Natural killer cell (primary cell): ENCODE measurements at regions not wholly inside any gene's neighbourhood (a gene's known extent, or its start where the extent isn't known, plus 50 kb on each side); places are given as distances from the start of the nearest gene placed in this dataset.

Source experiments
- ATAC-seq, 3 donors: fragments of 150-1000 bp in 2 of 3; fragments of 200-7000 bp in 1 of 3; cut with Tn5 transposase; 1 replicate in 1 of 3; 2 replicates in 2 of 3; pipeline ENCODE4 v1.10.0; 2021; ENCODE audit warnings: mild to moderate bottlenecking in 2 of 3, moderate library complexity in 2 of 3
- DNase-seq, 2 donors: peaks; one replicate each; pipeline versions ENCODE4 v3.0.0 to v3.0.0-alpha.2; 2013 to 2021; ENCODE audit warnings: mixed read lengths in 1 of 2
- H3K27ac ChIP-seq: one replicate; pipeline ENCODE4 v1.5.1; 2013; ENCODE audit warnings: mild to moderate bottlenecking, low read length
- H3K27me3 ChIP-seq: one replicate; pipeline ENCODE4 v1.6.1; 2013; ENCODE audit warnings: low read length; ENCODE audit not compliant: control insufficient read depth, insufficient read depth
- H3K36me3 ChIP-seq: one replicate; pipeline ENCODE4 v1.6.1; 2013; ENCODE audit warnings: low read length; ENCODE audit not compliant: control insufficient read depth, insufficient read depth
- H3K4me1 ChIP-seq: one replicate; pipeline ENCODE4 v1.6.1; 2013; ENCODE audit warnings: low read length; ENCODE audit not compliant: control insufficient read depth, insufficient read depth
- H3K4me3 ChIP-seq: one replicate; pipeline ENCODE4 v1.5.1; 2013; ENCODE audit warnings: low read length
- H3K9me3 ChIP-seq: one replicate; pipeline ENCODE4 v1.6.1; 2013; ENCODE audit warnings: low read length; ENCODE audit not compliant: control insufficient read depth, insufficient read depth
- H3K27ac Mint-ChIP-seq, 2 donors: one replicate each; pipeline ENCODE4 v1.8.0; 2022; ENCODE audit warnings: mild to moderate bottlenecking in 2 of 2, mixed read lengths in 2 of 2, moderate library complexity in 1 of 2
- H3K27me3 Mint-ChIP-seq, 2 donors: one replicate each; pipeline ENCODE4 v1.8.0; 2022; ENCODE audit warnings: low read depth in 2 of 2, mixed read lengths in 2 of 2
- H3K36me3 Mint-ChIP-seq: one replicate; pipeline ENCODE4 v1.8.0; 2022; ENCODE audit warnings: mixed read lengths
- H3K4me1 Mint-ChIP-seq, 2 donors: one replicate each; pipeline ENCODE4 v1.8.0; 2022; ENCODE audit warnings: mixed read lengths in 2 of 2
- H3K4me3 Mint-ChIP-seq: one replicate; pipeline ENCODE4 v1.8.0; 2022; ENCODE audit warnings: mild to moderate bottlenecking, moderate library complexity, mixed read lengths
- H3K9me3 Mint-ChIP-seq, 2 donors: one replicate each; pipeline ENCODE4 v1.8.0; 2022; ENCODE audit warnings: mixed read lengths in 2 of 2
- WGBS: methylation state at CpG from one replicate; pipeline ENCODE4 v1.1.7; 2013; ENCODE audit warnings: missing lambda C conversion rate; ENCODE audit not compliant: insufficient coverage; 5-methylcytosine and 5-hydroxymethylcytosine counted together
- intact Hi-C: fragments of 100-400 bp; cut with micrococcal nuclease; formaldehyde crosslinking; loops from one replicate; pipeline ENCODE4 v1.14.2; 2022
- TF ChIP-seq, protein P1 (sequence below): fragments of 200-600 bp; IDR thresholded peaks from one replicate; pipeline ENCODE4 v1.8.0; 2022; ENCODE audit warnings: antibody characterized with exemption

DNA sequence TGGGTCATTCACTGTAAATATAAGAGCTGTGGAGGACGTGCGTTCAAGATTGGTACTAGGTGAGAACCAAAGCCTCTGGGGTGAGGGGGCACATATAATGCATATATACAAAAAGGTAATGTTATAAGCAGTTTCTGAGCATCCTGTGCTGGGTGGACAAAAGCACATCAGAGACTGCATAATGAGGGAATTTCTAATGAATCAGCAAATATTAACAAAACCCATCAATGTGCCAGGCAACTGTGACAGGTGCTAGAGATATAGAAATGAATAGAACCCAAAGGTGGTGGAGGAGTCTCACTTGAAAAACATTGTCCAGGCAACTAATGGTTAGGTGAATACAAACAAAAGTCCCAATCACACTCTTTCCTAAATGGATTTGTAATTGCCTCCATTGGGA lies 74.7 kb downstream of the GPR65 start:
- Histone ChIP-seq H3K9me3 (no peaks in the 10 kb centered on the region), H3K4me1 (no peaks in the 10 kb centered on the region), H3K4me3 (no peak overlapping the region), H3K27ac (no peak overlapping the region), H3K36me3 (no peaks in the 10 kb centered on the region), H3K27me3 (no peaks in the 10 kb centered on the region)
- intact Hi-C loops = no loop called here
- H3K4me1 Mint-ChIP-seq = peaks cover 0 to 4% of the 10 kb centered on the region in 2 donors
- no peaks in the 10 kb centered on the region for H3K9me3 Mint-ChIP-seq
- no peak overlapping the region for H3K27ac Mint-ChIP-seq
- ATAC-seq (no peak), DNase-seq (no peak)
- no peak overlapping the region for H3K4me3 Mint-ChIP-seq
- TF ChIP-seq, protein P1, sequence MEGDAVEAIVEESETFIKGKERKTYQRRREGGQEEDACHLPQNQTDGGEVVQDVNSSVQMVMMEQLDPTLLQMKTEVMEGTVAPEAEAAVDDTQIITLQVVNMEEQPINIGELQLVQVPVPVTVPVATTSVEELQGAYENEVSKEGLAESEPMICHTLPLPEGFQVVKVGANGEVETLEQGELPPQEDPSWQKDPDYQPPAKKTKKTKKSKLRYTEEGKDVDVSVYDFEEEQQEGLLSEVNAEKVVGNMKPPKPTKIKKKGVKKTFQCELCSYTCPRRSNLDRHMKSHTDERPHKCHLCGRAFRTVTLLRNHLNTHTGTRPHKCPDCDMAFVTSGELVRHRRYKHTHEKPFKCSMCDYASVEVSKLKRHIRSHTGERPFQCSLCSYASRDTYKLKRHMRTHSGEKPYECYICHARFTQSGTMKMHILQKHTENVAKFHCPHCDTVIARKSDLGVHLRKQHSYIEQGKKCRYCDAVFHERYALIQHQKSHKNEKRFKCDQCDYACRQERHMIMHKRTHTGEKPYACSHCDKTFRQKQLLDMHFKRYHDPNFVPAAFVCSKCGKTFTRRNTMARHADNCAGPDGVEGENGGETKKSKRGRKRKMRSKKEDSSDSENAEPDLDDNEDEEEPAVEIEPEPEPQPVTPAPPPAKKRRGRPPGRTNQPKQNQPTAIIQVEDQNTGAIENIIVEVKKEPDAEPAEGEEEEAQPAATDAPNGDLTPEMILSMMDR = no peak
- no peaks in the 10 kb centered on the region for H3K36me3 Mint-ChIP-seq
- WGBS = 85% methylated on average over 2 of the region's 2 CpGs
- no peaks in the 10 kb centered on the region for H3K27me3 Mint-ChIP-seq

GRCh38 chr14:88085736-88086135 lies 80.8 kb downstream of the GPR65 start:
- H3K4me3 ChIP-seq = no peak overlapping the region
- no peaks in the 10 kb centered on the region for H3K9me3 ChIP-seq
- no peaks in the 10 kb centered on the region for H3K36me3 ChIP-seq
- Mint-ChIP-seq H3K36me3 (peaks cover 8% of the 10 kb centered on the region), H3K27me3 (no peaks in the 10 kb centered on the region), H3K27ac (no peak overlapping the region), H3K4me3 (no peak overlapping the region), H3K9me3 (no peaks in the 10 kb centered on the region), H3K4me1 (no peaks in the 10 kb centered on the region)
- no peak for DNase-seq
- WGBS = no CpG with 5 or more reads among the region's 1 CpG
- intact Hi-C loops = no loop called here
- no peak for ATAC-seq
- H3K4me1 ChIP-seq = no peaks in the 10 kb centered on the region
- TF ChIP-seq, protein P1 = no peak
- no peak overlapping the region for H3K27ac ChIP-seq
- H3K27me3 ChIP-seq = no peaks in the 10 kb centered on the region

- TF ChIP-seq, protein P1 = no peak
Observed at GRCh38 chr14:88089445-88089844, 84.5 kb downstream of the GPR65 start.

GRCh38 chr14:88092529-88092928 lies 87.6 kb downstream of the GPR65 start:
- Histone ChIP-seq H3K36me3 (no peaks in the 10 kb centered on the region), H3K4me1 (no peaks in the 10 kb centered on the region), H3K4me3 (no peak overlapping the region), H3K9me3 (no peaks in the 10 kb centered on the region), H3K27me3 (no peaks in the 10 kb centered on the region), H3K27ac (no peak overlapping the region)
- Mint-ChIP-seq H3K9me3 (no peaks in the 10 kb centered on the region), H3K4me1 (peaks cover 4 to 6% of the 10 kb centered on the region in 2 donors), H3K27ac (no peak overlapping the region), H3K36me3 (peaks cover 3% of the 10 kb centered on the region), H3K27me3 (no peaks in the 10 kb centered on the region), H3K4me3 (no peak overlapping the region)
- ATAC-seq (no peak), DNase-seq (no peak)
- intact Hi-C loops = no loop called here
- TF ChIP-seq, protein P1 = no peak

More at GRCh38 chr14:88089445-88089844, 84.5 kb downstream of the GPR65 start:
- no peaks in the 10 kb centered on the region for H3K36me3 ChIP-seq
- DNase-seq = no peak
- no peak overlapping the region for H3K4me3 Mint-ChIP-seq
- H3K27me3 Mint-ChIP-seq = no peaks in the 10 kb centered on the region
- H3K9me3 ChIP-seq = no peaks in the 10 kb centered on the region
- no peaks in the 10 kb centered on the region for H3K27me3 ChIP-seq
- H3K27ac ChIP-seq = no peak overlapping the region
- no peak overlapping the region for H3K4me3 ChIP-seq
- no peaks in the 10 kb centered on the region for H3K9me3 Mint-ChIP-seq
- H3K4me1 Mint-ChIP-seq = peaks cover 4 to 6% of the 10 kb centered on the region in 2 donors
- H3K36me3 Mint-ChIP-seq = peaks cover 8% of the 10 kb centered on the region
- no peaks in the 10 kb centered on the region for H3K4me1 ChIP-seq
- no peak for ATAC-seq
- H3K27ac Mint-ChIP-seq = no peak overlapping the region
- intact Hi-C loops = no loop called here
